ENCODE measurements at regions not wholly inside any gene's neighbourhood (a gene's known extent, or its start where the extent isn't known, plus 50 kb on each side); places are given as distances from the start of the nearest gene placed in this dataset.
"Not testable (repeated sequence)": the region's sequence is repeated elsewhere in the genome, so short reads cannot be mapped to it uniquely, and the experiment has no call there.

DNA sequence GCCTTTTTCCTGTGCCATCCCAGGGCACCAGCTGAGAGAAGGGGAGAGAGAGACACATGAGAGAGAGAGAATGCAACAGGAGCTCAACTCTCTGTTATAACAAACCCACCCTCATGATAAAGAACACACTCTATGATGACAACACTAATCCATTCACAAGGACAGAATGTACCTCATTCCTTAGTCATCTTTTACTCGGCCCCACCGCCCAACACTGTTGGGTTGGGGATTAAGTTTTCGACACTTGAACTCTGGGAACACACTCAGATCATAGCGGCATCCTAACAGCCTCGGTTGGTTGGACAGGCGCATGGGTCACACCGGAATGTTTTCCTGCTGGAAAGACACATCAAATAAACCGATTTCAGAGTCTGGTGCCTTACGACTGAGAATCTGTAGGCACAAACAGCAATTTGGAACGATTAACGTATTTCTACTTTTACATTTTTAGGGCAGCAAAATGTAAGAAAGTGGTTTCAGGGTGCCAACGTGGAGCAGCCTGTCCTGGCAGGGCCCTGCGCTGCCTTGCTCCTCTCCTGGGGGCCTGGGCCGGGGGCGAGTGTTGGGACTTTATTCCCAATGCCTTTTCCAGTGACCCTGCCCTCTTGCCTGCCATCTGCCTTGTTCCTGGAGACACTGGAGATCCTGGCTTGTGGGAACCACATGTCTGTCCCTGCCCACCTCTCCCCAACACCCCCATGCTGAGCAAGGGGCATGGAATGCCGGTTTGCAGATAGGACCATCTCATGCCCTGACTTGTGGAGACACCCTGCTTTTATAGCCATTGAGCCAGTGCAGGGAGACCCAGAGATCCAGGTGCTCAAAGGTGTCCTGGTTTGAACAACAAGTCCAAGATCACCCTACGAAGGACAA is 287.0 kb downstream of the TCERG1L start:
- DNase-seq (ENCODE audit: low read depth in 1 of 2, low spot score in 1 of 2), result no peak

DNA sequence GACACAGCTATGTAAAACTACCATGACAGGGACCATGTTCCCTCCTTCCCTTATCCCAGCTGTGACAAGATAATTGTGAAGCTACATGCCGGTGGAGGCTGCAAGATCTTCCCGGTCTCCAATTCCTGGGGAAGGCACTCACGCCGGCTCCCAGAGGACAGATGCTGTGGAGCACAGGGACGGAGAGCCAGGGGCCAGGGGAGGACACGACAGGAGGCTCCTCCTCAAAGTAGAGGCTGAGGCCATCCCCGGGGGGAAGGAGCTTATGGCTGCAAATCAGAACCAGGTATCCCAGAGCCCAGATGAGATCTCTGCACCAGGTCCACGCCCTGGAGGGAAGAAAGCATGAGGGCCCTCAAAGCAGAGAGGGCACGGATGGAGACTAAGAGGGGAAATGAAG is 286.2 kb downstream of the TCERG1L start:
- no peak for DNase-seq (ENCODE audit: low read depth in 1 of 2, low spot score in 1 of 2)

GRCh38 chr10:131027256-131027655 is 284.3 kb downstream of the TCERG1L start:
- DNase-seq (ENCODE audit: low read depth in 1 of 2, low spot score in 1 of 2), result no peak

DNA sequence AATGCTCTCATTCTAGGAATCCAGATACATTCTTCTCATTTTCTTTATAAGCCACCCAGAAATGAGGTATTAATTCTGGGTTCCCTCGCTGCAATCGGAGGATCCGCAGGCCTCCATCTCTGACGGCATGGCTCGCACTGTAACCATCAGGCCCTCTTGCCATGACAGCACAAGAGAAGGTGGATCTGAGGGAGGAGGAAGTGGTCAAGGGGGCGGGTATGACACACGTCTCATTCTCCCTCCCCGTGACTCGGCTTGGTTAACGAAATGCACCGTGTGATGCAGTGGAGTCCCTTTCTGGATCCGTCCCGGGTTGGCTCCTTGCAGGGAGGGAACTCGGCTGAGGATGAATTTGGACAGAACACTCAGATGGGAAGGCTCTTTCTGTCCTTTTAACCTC is 280.2 kb downstream of the TCERG1L start:
- DNase-seq (ENCODE audit: low read depth in 1 of 2, low spot score in 1 of 2), result no peak

GRCh38 chr10:131032329-131033165 is 279.0 kb downstream of the TCERG1L start:
- DNase-seq (ENCODE audit: low read depth in 1 of 2, low spot score in 1 of 2), result no peak

- no peak for DNase-seq (ENCODE audit: low read depth in 1 of 2, low spot score in 1 of 2)
These were observed 278.1 kb downstream of the TCERG1L start for GRCh38 chr10:131033166-131034085.

- no peak for DNase-seq (ENCODE audit: low read depth in 1 of 2, low spot score in 1 of 2)
These were observed 277.1 kb downstream of the TCERG1L start for GRCh38 chr10:131034451-131034850.

- no peak for DNase-seq (ENCODE audit: low read depth in 1 of 2, low spot score in 1 of 2)
These were observed 275.7 kb downstream of the TCERG1L start for GRCh38 chr10:131035779-131036178.

- DNase-seq (ENCODE audit: low read depth in 1 of 2, low spot score in 1 of 2), result no peak
These were observed 273.5 kb downstream of the TCERG1L start for GRCh38 chr10:131038056-131038455.

DNA sequence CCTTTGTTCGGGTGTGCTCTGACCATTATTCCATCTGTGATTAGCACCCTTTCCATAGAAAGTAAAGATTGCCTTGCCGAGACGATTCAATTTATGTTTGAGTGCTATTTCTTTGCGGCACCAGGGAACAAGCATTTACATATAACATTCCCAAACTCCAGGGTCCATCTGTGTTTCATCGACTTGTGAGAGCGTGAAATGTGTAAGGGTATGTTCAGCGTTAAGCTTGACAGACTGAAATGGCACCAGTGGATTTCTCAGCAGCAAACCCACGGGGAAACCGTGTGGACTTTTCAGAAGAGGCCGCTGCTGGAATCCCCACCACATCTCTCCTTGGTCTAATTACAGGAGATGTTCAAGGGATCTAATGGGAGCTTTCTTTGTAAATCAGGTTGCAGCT is 270.5 kb downstream of the TCERG1L start:
- DNase-seq (ENCODE audit: low read depth in 1 of 2, low spot score in 1 of 2), result no peak

GRCh38 chr10:131041441-131041840 is 270.1 kb downstream of the TCERG1L start:
- DNase-seq (ENCODE audit: low read depth in 1 of 2, low spot score in 1 of 2), result no peak

DNA sequence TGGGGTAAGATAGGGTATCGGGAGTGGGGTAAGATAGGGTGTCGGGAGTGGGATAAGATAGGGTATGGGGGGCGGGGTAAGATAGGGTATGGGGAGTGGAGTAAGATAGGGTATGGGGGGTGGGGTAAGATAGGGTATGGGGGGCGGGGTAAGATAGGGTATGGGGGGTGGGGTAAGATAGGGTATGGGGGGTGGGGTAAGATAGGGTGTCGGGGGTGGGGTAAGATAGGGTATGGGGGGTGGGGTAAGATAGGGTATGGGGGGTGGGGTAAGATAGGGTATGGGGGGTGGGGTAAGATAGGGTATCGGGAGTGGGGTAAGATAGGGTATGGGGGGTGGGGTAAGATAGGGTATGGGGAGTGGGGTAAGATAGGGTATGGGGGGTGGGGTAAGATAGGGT is 269.5 kb downstream of the TCERG1L start:
- DNase-seq (ENCODE audit: low read depth in 1 of 2, low spot score in 1 of 2), result not testable (repeated sequence)

All from stimulated activated CD4-positive, alpha-beta T cell treated with anti-CD3 and anti-CD28 coated beads, Interleukin-15, amount 100 ng/mL, for 1 hour (primary cell).